ENCODE measurements at regions not wholly inside any gene's neighbourhood (a gene's known extent, or its start where the extent isn't known, plus 50 kb on each side); places are given as distances from the start of the nearest gene placed in this dataset.
A peak's percentile ranks its signal among the peaks of the same experiment; 100 is the strongest.
"Not testable (repeated sequence)": the region's sequence is repeated elsewhere in the genome, so short reads cannot be mapped to it uniquely, and the experiment has no call there.

DNA sequence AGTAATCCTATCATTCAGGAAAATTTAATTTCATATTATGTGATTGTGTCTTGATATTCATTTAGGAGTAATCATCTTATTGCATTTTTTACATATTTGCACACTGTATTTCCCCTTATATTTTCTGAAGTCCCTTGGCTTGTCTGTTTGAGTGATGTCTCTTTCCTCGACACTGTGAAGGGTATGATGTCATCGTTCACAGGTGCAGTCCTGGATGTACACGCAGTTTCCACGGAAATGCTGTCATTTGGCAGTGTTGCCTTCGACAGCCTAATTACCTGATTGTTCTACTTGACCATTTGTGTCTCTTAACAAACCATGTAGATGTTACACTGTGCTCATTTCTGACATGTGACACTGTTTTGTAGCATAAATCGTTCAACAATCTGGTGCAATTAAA is 1277.0 kb downstream of the TMEM121 start:
- DNase-seq (ENCODE audit: low spot score) = no peak

DNA sequence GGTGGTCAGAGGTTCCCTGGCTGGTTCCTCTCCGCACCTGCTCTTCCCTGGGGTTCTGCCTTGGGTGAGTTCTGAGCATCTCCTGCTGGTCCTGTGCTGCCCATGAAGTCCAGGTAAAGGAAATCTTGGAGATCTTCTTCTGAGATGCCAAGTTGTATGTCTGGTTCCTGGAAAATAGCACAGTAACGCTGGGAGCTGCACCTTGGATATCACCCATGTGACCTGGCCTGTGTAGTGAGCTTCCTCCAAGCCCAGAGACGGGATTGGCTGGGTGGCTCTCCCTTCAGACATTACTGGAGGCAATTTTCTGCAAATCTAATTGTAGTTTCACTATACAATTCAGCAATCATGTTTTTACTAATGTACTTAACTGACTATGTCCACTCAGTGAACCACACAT is 1281.1 kb downstream of the TMEM121 start:
- DNase-seq (ENCODE audit: low spot score) = no peak

DNA sequence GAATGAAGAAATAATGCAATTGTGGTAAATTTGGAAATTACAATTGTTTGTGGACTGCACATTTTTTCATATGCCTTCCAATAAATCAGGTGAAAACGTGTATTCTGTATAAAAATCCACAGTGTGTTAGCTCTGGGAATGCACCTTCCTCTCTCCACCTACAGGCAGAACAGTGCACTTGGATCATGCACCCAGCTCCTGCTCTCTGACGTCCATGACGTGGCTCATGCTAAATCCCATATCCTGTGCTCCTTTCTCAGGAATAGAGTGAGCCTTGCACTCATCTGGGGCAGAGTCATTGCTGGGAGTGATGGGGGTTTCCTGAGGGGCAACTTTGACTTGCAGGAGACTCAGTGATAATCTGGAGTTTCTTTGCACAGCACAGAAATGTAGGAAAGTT is 1282.1 kb downstream of the TMEM121 start:
- no peak for DNase-seq (ENCODE audit: low spot score)

DNA sequence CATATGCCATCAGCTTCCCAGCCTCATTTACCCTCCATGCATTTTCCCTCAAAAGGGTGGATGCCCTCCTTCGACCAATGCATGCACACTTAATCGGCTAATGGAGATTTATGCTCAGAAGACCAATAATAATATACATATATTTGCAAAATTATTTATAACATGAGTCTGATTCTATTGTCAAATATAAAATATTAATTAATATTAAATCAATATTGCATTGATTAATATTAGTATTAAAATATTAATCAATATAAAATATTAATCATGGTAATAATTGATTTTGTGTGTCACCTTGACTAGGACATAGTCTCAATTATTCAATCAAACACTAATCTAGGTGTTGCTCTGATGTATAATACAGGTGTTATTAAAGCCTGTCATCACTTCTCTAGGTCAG is 1282.5 kb downstream of the TMEM121 start:
- no peak for DNase-seq (ENCODE audit: low spot score)

DNA sequence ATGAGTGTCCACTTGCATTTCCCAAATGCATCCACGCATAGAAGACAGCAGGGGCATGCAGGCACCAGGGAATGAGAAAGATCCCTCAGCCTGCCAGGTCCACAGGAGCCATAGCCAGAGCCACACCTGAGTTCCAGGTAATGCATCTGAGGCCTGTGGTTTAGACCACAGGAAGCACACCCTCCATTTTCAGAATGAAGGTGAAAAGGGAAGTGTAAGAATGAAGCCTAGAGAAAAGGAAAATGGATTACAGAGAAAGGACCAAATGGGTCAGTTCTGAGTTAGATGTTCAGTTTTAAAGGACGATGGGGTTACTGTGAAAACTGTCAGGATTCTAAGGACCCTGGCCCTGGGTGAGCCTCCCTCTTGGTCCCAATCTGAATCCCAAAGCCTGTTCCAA is 1283.2 kb downstream of the TMEM121 start:
- no peak for DNase-seq (ENCODE audit: low spot score)

DNA sequence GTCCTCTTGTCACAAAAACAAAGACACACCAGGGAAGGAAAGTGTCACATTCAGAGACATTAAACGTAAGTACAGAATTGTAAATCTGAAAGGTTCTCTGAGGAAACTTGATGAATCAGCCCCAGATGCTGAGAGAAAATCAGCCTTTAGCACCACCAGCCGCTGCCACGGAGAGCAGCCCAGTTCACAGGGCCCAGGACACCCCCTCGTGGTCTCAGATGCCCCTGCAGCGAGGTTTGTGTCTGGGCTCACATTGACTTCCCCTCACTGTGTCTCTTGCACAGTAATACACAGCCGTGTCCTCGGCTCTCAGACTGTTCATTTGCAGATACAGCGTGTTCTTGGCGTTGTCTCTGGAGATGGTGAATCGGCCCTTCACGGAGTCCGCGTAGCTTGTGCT is 1283.8 kb downstream of the TMEM121 start:
- not testable (repeated sequence) for DNase-seq (ENCODE audit: low spot score)

DNA sequence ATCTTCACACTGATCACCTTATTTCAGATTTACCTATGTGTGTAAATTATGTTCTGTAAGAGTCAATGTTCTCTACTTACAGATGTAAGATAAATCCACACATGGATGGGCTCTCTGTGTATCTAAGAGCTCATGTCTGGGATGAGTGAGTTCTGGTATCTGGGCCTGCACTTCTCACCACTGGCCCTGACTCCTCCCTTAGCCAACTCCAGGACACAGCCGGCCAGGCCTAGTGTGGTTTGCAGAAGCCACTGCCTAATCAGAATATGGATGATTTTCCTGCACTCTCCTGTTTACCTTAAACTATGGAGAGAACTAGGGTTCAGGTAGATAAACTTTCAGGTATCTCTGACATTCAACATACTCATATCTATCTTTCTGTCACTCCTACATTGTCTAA is 1284.8 kb downstream of the TMEM121 start:
- no peak for DNase-seq (ENCODE audit: low spot score)

DNA sequence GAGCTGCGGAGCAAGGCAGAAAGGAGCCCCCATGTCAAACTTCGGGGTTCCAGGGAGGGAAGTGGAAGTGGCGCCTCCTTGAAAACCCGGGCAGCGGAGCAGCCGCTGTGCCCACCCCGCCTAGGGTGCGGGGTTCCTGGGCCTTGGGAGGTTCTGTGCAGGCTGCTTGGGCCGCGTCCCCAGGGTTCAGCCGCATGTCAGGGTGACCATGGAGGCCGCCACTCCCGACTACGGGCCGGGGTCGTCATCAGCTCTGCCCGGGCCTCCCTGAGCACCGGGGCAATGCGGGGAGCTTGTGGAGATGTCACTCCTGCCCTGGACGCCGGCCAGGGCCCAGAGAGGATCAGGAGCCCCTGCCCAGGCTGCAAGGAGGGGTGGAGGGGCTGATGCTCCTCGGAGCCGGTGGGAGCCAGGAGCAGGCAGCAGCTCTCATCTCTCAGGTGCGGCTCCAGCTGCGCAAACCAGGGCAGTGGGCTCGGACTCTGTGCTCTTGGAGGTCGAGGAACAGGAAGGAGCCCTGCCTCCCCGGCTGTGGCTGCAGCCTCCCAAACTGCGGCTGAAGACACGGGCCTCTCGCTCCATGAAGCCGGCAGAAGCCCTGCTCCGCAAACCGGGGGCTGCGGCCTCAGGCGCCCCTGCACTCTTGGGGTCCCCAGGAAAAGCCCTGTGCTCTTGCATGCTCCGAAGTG is 1286.5 kb downstream of the TMEM121 start:
- DNase-seq (ENCODE audit: low spot score) = no peak

DNA sequence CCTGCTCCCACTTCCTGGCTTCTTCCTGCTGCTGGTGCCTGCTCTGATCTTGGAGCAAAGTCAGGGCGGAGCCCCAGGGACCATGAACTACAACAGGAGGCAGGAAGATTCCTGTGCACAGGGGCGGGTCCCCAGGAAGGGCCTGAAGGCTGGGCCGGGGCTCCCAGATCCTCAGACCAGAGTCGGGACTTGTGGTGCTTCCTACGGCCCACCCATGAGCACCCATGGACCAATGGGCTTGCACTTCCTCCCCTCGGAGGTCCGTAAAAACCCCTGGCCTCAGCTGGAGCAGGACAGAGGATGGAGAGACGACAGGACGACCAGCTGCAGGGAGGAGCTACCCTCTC is 1287.1 kb downstream of the TMEM121 start:
- DNase-seq (ENCODE audit: low spot score) = no peak

DNA sequence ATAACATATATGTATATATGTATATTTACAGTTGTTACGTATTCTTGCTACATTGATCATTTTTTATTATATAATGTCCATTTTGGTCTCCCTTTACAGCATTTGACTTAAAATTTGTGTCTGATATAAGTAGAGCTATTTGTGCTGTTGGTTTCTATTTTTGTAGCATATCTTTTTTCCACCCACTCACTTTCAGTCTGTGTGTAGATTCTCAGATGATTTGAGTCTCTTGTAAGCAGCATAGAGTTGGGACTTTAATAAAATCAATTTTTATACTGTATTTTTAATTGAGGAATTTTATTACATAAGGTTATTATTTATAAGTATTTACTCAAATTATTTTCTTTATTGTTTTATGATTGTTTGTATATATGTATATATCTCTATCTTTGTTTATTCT is 1293.7 kb downstream of the TMEM121 start:
- no peak for DNase-seq (ENCODE audit: low spot score)

DNA sequence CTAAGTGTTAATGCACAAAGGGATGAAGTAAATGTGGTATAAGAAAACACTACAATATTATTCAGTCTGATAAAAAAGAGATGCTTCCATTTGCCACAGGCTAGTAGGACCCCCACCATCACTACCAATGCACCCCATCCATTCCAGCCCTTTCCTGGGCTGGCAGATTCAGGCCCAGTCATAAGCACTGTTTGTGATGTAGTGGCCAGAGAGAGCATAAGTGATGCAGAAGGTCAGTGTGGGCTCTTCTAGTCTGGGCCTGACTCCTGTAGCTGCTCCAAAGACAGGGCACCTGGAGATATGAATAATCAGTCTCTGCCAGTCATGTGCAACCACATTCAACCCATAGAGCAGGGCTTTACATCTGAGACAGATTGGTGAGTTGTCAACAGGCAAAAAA is 1294.7 kb downstream of the TMEM121 start:
- no peak for DNase-seq (ENCODE audit: low spot score)

DNA sequence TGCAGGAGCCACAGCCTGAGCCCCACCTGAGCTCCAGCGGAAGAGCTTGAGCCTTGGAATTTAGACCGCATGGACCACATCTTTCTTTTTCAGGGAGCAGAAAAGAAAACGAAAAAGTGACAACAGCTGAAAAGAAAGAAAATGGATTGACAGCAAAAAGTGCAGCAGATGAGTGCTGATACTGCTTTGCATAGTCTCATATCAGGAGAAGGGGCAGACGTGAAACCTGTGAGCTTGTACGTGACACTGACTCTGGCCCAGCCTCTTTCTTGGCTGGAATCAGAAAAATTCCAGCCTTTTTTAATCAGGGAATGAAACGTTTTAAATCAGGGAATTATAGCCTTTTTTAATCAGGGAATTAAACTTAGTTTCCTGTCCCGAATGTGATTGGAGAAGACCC is 1296.5 kb downstream of the TMEM121 start:
- no peak for DNase-seq (ENCODE audit: low spot score)

DNA sequence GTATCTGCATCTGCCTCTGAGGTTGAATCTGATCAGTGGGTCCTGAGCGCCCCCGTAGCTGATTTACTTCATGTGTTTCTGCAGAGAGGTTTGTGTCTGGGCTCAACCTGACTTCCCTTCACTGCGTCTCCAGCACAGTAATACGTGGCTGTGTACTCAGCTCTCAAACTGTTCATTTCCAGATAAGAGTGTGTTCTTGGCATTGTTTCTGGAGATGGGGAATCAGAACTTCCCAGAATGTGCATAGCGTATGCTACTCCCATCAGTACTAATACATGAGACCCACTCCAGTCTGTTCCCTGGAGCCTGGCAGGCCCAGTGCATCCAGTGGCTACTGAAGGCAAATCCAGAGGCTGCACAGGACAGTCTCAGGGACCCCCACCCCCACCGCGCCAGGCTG is 1297.2 kb downstream of the TMEM121 start:
- no peak for DNase-seq (ENCODE audit: low spot score)

DNA sequence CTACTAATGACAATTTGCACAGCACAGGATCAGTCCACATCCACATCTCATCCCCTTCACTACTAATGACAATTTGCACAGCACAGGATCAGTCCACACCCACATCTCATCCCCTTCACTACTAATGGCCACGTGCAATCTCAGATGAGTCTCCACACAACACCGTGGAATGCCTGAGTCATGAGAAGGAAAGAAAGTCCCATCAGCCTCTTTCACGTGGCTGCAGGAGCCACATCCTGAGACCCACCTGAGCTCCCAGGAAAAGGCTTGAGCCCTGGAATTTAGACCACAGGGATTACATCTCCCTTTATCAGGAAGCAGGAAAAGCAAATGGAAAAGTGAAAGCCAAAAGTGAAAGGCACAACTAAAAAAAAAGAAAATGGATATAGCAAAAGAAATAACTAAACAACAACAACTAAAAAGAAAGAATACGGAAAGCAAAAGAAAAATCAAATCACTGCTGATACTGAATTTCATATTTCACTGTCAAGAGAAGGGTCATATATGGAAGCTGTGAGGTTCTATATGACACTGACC is 1300.5 kb downstream of the TMEM121 start:
- no peak for DNase-seq (ENCODE audit: low spot score)

DNA sequence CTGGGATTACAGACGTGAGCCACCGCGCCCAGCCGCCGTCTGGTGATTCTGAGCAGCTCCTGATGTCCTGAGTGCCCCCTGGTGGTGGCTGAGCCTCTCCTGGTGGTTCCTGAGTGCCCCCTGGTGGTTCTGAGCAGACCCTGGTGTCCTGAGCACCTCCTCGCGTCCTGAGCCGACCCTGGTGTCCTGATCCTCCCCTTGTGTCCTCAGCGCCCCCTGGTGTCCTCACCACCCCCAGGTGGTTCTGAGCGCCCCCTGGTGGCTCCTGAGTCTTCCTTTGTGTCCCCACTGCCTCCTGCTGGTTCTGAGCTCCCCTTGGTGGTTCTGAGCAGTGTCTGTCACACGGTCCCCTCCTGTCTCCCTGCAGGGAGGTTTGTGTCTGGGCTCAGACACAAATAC is 1304.9 kb downstream of the TMEM121 start:
- DNase-seq (ENCODE audit: low spot score) = no peak

DNA sequence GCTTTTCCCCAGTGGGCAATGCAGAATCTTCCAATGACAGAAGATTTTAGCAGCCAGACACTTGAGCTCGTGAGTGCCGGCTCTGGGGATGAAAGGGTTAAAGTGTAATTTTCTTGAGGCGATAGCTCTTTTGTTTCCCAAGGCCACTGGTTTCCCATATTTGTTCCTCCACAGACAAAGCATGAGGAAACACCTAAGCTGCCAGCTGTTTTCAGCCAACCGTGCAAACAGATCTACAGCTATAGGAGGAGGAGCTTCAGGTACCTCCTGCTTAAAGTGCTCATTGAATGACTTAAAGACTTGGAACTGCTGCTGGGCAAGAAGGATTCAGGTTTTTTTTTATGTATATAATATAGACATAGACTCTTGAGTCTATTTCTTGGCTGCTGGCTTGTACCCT is 1311.5 kb downstream of the TMEM121 start:
- no peak for DNase-seq (ENCODE audit: low spot score)

DNA sequence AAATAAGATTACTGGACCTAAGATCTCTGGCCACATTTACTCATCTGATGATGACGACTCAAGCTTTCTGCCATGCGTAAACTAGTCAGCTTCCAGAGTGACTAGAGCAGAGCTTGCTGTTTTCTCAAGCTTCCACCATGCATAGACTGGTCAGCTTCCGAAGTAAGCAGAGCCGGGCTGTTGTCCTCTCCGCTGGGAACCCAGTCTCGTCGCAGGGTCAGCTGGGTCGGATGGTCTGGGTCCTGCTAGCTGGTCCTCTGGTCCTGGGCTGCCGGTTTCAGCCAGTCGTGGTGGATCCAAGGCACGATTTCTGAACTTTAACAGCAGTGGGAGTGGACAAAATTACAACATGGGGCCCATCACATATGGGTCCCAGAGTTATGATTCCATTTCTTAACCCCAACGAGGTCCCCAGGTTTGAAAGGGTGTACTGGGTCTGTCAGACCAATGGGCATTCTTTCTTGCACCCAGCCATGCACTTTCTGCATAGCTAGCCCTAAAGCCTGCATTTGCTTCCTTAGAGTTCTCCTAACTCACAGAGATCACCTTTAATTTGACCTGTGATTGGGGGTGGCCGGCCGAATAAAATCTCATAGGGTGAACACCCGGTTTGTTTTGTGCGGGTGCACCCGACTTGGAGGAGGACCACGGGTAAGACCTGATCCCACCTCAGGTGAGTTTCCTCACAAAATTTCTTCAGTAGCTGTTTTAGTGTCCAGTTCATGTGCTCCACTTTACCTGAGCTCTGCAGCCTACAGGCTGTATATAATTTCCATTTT is 1312.8 kb downstream of the TMEM121 start:
- no peak for DNase-seq (ENCODE audit: low spot score)

DNA sequence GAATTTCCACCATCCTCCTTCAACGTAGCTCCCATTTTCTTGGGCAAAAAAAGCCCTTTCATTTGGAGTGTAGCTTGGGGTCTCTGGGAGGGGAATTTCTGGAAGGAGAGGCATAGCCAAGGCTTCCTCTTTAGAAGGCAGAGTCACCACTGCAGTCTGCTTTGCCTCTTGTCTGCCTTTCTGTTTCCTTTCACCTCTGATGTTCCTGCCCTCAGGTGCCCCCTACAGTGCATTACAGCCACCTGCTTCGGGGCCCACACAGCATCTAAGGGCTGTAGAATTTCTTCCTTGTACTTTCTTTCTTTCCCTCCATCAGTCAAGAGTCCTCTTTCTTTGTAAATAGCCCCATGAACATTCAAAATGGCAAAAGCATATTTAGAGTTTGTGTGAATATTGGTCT is 1313.9 kb downstream of the TMEM121 start:
- DNase-seq (ENCODE audit: low spot score) = no peak

DNA sequence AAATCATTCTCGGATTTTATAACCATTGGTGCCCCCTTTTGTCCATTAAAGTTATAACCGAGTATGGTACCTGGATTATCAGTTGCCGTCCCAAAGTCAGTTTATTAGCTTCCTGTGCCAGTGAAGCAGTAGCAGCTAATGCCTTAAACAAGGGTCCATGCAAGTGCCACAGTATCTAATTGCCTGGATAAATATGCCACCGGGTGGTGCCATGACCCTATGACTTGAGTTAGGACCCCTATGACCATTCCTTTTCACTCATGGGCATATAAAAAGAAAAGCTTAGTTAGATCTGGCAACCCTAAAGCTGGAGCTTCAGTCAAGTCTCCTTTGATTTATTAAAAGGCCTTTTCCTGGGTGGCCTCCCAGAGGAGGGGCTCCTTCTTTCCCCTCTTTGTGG is 1314.6 kb downstream of the TMEM121 start:
- DNase-seq (ENCODE audit: low spot score) = no peak

DNA sequence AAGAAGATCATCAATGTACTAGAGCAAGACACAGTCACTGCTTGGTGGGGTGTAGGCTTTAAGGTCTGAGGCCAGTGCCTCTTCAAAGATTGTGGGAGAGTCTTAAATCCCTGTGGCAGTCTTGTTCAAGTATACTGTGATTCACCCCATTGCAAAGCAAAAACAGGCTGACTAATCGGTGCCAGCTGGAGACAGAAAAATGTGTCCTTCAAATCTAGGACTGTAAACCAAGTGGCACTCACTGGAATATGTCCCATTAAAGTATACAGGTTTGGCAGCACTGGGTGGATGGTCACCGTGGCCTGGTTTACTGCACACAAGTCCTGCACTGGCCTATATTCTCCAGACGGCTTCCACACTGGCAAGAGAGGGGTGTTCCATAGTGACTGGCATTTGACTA is 1315.3 kb downstream of the TMEM121 start:
- DNase-seq (ENCODE audit: low spot score) = no peak

DNA sequence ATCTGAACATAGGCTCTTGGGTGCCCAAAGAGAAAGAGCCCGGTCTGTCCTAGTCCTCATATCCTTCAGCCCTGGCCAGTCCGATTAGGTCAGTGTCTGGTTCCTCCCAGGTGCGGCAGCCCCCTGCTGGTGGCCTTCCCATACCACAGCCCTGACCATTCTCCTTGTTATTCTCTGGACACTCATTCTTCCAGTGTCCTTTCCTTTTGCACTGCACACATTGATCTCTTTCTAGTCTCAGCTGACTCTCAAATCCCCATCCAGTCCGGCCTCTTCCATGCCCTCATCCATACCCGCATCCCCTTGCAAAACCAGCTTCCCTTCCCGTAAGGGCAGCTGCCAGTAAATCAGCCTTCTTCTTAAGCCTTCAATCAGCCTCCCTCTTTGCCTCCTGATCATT is 1316.3 kb downstream of the TMEM121 start:
- DNase-seq (ENCODE audit: low spot score) = peak; percentile 31

DNA sequence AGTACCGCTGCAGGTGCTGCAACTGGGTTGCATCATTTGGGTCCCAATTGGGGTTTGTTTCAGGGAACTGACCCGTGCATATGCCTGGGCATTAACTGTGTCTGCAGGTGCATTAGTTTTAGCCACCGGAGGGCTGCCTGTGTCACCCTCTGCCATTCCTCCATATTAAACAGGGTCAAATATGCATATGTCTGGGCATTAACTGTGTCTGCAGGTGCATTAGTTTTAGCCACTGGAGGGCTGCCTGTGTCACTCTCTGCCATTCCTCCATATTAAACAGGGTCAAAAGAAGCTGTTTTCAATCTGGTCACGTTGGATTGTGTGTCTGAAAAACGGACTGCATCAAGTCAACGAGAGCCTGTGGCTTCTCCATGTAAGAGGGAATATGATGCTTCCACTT is 1317.0 kb downstream of the TMEM121 start:
- no peak for DNase-seq (ENCODE audit: low spot score)

DNA sequence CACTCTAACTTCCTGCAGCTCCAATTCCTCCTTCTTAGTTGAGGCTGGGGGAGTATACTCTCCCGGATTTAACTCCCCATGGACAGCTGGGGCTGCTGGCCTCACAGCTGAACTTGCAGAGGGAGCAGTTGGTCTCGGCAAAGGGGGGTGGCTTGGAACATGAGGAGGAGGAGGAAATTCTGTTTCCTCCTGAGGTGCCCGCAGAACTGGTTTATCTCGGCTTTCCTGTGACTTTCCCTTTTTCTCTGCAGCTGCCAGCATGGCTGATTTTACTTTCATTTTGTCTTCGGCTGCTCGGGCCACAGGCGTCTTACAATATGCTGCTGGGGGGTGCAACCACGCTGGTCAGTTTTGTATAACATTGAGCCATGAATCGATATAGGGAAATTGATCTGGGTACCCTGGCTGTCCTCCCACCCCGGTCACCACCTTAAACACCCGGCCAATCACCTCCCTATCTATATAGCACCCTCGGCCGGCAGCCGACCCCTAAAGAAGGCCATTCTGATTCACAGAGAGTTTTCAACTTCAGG is 1317.6 kb downstream of the TMEM121 start:
- peak; percentile 58 for DNase-seq (ENCODE audit: low spot score)
